ENCODE measurements at regions not wholly inside any gene's neighbourhood (a gene's known extent, or its start where the extent isn't known, plus 50 kb on each side); places are given as distances from the start of the nearest gene placed in this dataset.
"Not testable (repeated sequence)": the region's sequence is repeated elsewhere in the genome, so short reads cannot be mapped to it uniquely, and the experiment has no call there.

GRCh38 chr2:242098034-242098433, 228.5 kb downstream of the RTP5 start:
- no peak for DNase-seq (ENCODE audit: low read depth in 2 of 2, low spot score in 1 of 2)

GRCh38 chr2:242098445-242099128, 229.1 kb downstream of the RTP5 start:
- no peak for DNase-seq (ENCODE audit: low read depth in 2 of 2, low spot score in 1 of 2)

- DNase-seq (ENCODE audit: low read depth in 2 of 2, low spot score in 1 of 2) = not testable (repeated sequence)
These were observed 233.6 kb downstream of the RTP5 start for GRCh38 chr2:242103093-242103492.

GRCh38 chr2:242104202-242104956, 234.8 kb downstream of the RTP5 start:
- DNase-seq (ENCODE audit: low read depth in 2 of 2, low spot score in 1 of 2) = not testable (repeated sequence)

GRCh38 chr2:242107065-242107464, 237.5 kb downstream of the RTP5 start:
- DNase-seq (ENCODE audit: low read depth in 2 of 2, low spot score in 1 of 2) = not testable (repeated sequence)

GRCh38 chr2:242108797-242109500, 239.4 kb downstream of the RTP5 start:
- DNase-seq (ENCODE audit: low read depth in 2 of 2, low spot score in 1 of 2) = not testable (repeated sequence)

GRCh38 chr2:242109819-242110218, 240.3 kb downstream of the RTP5 start:
- DNase-seq (ENCODE audit: low read depth in 2 of 2, low spot score in 1 of 2) = not testable (repeated sequence)

- not testable (repeated sequence) for DNase-seq (ENCODE audit: low read depth in 2 of 2, low spot score in 1 of 2)
These were observed 242.4 kb downstream of the RTP5 start for GRCh38 chr2:242111954-242112353.

- not testable (repeated sequence) for DNase-seq (ENCODE audit: low read depth in 2 of 2, low spot score in 1 of 2)
These were observed 244.0 kb downstream of the RTP5 start for GRCh38 chr2:242113492-242113891.

GRCh38 chr2:242116676-242117075, 247.1 kb downstream of the RTP5 start:
- not testable (repeated sequence) for DNase-seq (ENCODE audit: low read depth in 2 of 2, low spot score in 1 of 2)

- DNase-seq (ENCODE audit: low read depth in 2 of 2, low spot score in 1 of 2) = not testable (repeated sequence)
These were observed 247.8 kb downstream of the RTP5 start for GRCh38 chr2:242117305-242117704.

GRCh38 chr2:242119682-242120081, 250.2 kb downstream of the RTP5 start:
- DNase-seq (ENCODE audit: low read depth in 2 of 2, low spot score in 1 of 2) = not testable (repeated sequence)

GRCh38 chr2:242130682-242131081, 261.2 kb downstream of the RTP5 start:
- DNase-seq (ENCODE audit: low read depth in 2 of 2, low spot score in 1 of 2) = not testable (repeated sequence)

- not testable (repeated sequence) for DNase-seq (ENCODE audit: low read depth in 2 of 2, low spot score in 1 of 2)
These were observed 290.4 kb downstream of the RTP5 start for GRCh38 chr2:242159921-242160320.

GRCh38 chr2:242165115-242165514, 295.6 kb downstream of the RTP5 start:
- DNase-seq (ENCODE audit: low read depth in 2 of 2, low spot score in 1 of 2) = not testable (repeated sequence)

GRCh38 chr2:242171290-242171689, 301.8 kb downstream of the RTP5 start:
- not testable (repeated sequence) for DNase-seq (ENCODE audit: low read depth in 2 of 2, low spot score in 1 of 2)

Data from stimulated activated CD8-positive, alpha-beta memory T cell treated with anti-CD3 and anti-CD28 coated beads, Interleukin-4, amount 100 ng/mL, for 4 hours (primary cell).